ENCODE measurements at regions not wholly inside any gene's neighbourhood (a gene's known extent, or its start where the extent isn't known, plus 50 kb on each side); places are given as distances from the start of the nearest gene placed in this dataset.

DNA sequence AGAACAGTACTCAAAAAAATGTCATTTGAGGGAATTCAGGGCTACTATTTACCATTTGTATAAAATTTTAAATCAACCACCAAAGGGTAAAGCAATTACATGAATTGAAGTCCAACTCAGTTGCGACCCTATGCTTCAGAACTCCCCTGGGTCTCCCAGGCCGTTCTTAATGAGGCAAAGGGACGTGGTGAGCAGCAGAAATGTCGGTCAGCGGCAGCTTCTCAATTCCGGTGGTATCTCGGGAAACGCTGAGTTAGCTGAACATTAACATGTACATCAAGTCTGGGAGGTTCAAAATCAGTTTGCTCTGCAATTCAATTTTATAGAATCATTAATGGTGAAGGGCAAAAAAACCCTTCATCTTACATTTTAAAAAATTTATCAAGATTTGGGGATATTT lies 173.2 kb downstream of the DIRAS2 start:
- H3K36me3 Mint-ChIP-seq (ENCODE audit: low read depth): no peaks in the 10 kb centered on the region
- H3K36me3 ChIP-seq (ENCODE audit: insufficient read depth): no peaks in the 10 kb centered on the region
- H2AFZ ChIP-seq: no peak overlapping the region
- H3K27ac Mint-ChIP-seq: no peak overlapping the region
- no peaks in the 10 kb centered on the region for H3F3A ChIP-seq (replicated peaks; ENCODE audit: low read depth)
- peaks cover 2% of the 10 kb centered on the region; the same call in 2 of the 3 replicates for H3K4me1 Mint-ChIP-seq
- H3K27ac ChIP-seq (ENCODE audit: low read depth): no peak overlapping the region
- no peaks in the 10 kb centered on the region for H4K20me1 ChIP-seq (replicated peaks; ENCODE audit: insufficient read depth)
- H3K4me2 ChIP-seq: no peak overlapping the region
- 0 out of 2 replicates have a peak, but pooled peaks cover 2% of the 10 kb centered on the region for H3K9me2 ChIP-seq (ENCODE audit: insufficient read depth)
- H3K79me2 ChIP-seq (replicated peaks; ENCODE audit: insufficient read depth): no peaks in the 10 kb centered on the region
- H3K27me3 ChIP-seq (ENCODE audit: insufficient read depth): no peaks in the 10 kb centered on the region
- TF ChIP-seq, protein P1, sequence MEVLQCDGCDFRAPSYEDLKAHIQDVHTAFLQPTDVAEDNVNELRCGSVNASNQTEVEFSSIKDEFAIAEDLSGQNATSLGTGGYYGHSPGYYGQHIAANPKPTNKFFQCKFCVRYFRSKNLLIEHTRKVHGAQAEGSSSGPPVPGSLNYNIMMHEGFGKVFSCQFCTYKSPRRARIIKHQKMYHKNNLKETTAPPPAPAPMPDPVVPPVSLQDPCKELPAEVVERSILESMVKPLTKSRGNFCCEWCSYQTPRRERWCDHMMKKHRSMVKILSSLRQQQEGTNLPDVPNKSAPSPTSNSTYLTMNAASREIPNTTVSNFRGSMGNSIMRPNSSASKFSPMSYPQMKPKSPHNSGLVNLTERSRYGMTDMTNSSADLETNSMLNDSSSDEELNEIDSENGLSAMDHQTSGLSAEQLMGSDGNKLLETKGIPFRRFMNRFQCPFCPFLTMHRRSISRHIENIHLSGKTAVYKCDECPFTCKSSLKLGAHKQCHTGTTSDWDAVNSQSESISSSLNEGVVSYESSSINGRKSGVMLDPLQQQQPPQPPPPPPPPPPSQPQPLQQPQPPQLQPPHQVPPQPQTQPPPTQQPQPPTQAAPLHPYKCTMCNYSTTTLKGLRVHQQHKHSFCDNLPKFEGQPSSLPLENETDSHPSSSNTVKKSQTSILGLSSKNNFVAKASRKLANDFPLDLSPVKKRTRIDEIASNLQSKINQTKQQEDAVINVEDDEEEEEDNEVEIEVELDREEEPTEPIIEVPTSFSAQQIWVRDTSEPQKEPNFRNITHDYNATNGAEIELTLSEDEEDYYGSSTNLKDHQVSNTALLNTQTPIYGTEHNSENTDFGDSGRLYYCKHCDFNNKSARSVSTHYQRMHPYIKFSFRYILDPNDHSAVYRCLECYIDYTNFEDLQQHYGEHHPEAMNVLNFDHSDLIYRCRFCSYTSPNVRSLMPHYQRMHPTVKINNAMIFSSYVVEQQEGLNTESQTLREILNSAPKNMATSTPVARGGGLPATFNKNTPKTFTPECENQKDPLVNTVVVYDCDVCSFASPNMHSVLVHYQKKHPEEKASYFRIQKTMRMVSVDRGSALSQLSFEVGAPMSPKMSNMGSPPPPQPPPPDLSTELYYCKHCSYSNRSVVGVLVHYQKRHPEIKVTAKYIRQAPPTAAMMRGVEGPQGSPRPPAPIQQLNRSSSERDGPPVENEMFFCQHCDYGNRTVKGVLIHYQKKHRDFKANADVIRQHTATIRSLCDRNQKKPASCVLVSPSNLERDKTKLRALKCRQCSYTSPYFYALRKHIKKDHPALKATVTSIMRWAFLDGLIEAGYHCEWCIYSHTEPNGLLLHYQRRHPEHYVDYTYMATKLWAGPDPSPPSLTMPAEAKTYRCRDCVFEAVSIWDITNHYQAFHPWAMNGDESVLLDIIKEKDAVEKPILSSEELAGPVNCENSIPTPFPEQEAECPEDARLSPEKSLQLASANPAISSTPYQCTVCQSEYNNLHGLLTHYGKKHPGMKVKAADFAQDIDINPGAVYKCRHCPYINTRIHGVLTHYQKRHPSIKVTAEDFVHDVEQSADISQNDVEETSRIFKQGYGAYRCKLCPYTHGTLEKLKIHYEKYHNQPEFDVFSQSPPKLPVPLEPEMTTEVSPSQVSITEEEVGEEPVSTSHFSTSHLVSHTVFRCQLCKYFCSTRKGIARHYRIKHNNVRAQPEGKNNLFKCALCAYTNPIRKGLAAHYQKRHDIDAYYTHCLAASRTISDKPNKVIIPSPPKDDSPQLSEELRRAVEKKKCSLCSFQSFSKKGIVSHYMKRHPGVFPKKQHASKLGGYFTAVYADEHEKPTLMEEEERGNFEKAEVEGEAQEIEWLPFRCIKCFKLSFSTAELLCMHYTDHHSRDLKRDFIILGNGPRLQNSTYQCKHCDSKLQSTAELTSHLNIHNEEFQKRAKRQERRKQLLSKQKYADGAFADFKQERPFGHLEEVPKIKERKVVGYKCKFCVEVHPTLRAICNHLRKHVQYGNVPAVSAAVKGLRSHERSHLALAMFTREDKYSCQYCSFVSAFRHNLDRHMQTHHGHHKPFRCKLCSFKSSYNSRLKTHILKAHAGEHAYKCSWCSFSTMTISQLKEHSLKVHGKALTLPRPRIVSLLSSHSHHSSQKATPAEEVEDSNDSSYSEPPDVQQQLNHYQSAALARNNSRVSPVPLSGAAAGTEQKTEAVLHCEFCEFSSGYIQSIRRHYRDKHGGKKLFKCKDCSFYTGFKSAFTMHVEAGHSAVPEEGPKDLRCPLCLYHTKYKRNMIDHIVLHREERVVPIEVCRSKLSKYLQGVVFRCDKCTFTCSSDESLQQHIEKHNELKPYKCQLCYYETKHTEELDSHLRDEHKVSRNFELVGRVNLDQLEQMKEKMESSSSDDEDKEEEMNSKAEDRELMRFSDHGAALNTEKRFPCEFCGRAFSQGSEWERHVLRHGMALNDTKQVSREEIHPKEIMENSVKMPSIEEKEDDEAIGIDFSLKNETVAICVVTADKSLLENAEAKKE (CRISPR knock-in tag; IDR thresholded peaks at IDR 0.05): no peak
- TF ChIP-seq JUNB (IDR thresholded peaks at IDR 0.05; ENCODE audit: unreplicated experiment): no peak
- no peak for TF ChIP-seq POLR2AphosphoS5 (IDR thresholded peaks at IDR 0.05; ENCODE audit: low read depth)
- TF ChIP-seq CREB1 (CRISPR knock-in tag; IDR thresholded peaks at IDR 0.05; ENCODE audit: low read depth): no peak
- TF ChIP-seq ZNF114 (CRISPR knock-in tag; IDR thresholded peaks at IDR 0.05): no peak
- no peak for TF ChIP-seq NANOG (IDR thresholded peaks at IDR 0.05; ENCODE audit: borderline replicate concordance)
- TF ChIP-seq STAT1 (IDR thresholded peaks at IDR 0.05; ENCODE audit: unreplicated experiment): no peak
- no peak for TF ChIP-seq EZH2phosphoT487 (IDR thresholded peaks at IDR 0.05; ENCODE audit: unreplicated experiment)
- TF ChIP-seq, protein P2, sequence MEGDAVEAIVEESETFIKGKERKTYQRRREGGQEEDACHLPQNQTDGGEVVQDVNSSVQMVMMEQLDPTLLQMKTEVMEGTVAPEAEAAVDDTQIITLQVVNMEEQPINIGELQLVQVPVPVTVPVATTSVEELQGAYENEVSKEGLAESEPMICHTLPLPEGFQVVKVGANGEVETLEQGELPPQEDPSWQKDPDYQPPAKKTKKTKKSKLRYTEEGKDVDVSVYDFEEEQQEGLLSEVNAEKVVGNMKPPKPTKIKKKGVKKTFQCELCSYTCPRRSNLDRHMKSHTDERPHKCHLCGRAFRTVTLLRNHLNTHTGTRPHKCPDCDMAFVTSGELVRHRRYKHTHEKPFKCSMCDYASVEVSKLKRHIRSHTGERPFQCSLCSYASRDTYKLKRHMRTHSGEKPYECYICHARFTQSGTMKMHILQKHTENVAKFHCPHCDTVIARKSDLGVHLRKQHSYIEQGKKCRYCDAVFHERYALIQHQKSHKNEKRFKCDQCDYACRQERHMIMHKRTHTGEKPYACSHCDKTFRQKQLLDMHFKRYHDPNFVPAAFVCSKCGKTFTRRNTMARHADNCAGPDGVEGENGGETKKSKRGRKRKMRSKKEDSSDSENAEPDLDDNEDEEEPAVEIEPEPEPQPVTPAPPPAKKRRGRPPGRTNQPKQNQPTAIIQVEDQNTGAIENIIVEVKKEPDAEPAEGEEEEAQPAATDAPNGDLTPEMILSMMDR (conservative IDR thresholded peaks at IDR 0.05; ENCODE audit: low read depth in 2 of 2): no peak
- TF ChIP-seq EZH2 (IDR thresholded peaks at IDR 0.05; ENCODE audit: low read depth, unreplicated experiment): no peak
- TF ChIP-seq, protein P3, sequence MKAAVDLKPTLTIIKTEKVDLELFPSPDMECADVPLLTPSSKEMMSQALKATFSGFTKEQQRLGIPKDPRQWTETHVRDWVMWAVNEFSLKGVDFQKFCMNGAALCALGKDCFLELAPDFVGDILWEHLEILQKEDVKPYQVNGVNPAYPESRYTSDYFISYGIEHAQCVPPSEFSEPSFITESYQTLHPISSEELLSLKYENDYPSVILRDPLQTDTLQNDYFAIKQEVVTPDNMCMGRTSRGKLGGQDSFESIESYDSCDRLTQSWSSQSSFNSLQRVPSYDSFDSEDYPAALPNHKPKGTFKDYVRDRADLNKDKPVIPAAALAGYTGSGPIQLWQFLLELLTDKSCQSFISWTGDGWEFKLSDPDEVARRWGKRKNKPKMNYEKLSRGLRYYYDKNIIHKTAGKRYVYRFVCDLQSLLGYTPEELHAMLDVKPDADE (IDR thresholded peaks at IDR 0.05): no peak
- TF ChIP-seq, protein P4, sequence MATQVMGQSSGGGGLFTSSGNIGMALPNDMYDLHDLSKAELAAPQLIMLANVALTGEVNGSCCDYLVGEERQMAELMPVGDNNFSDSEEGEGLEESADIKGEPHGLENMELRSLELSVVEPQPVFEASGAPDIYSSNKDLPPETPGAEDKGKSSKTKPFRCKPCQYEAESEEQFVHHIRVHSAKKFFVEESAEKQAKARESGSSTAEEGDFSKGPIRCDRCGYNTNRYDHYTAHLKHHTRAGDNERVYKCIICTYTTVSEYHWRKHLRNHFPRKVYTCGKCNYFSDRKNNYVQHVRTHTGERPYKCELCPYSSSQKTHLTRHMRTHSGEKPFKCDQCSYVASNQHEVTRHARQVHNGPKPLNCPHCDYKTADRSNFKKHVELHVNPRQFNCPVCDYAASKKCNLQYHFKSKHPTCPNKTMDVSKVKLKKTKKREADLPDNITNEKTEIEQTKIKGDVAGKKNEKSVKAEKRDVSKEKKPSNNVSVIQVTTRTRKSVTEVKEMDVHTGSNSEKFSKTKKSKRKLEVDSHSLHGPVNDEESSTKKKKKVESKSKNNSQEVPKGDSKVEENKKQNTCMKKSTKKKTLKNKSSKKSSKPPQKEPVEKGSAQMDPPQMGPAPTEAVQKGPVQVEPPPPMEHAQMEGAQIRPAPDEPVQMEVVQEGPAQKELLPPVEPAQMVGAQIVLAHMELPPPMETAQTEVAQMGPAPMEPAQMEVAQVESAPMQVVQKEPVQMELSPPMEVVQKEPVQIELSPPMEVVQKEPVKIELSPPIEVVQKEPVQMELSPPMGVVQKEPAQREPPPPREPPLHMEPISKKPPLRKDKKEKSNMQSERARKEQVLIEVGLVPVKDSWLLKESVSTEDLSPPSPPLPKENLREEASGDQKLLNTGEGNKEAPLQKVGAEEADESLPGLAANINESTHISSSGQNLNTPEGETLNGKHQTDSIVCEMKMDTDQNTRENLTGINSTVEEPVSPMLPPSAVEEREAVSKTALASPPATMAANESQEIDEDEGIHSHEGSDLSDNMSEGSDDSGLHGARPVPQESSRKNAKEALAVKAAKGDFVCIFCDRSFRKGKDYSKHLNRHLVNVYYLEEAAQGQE (IDR thresholded peaks at IDR 0.05; ENCODE audit: unreplicated experiment): no peak
- no peak for TF ChIP-seq ZNF331 (CRISPR knock-in tag; IDR thresholded peaks at IDR 0.05; ENCODE audit: low read depth)
- DNase-seq (ENCODE audit: low spot score) (no peak), ATAC-seq (no peak)
- H3K4me3 ChIP-seq: no peak overlapping the region
- no peaks in the 10 kb centered on the region for H3K9me3 Mint-ChIP-seq
- H3K4me1 ChIP-seq (ENCODE audit: insufficient read depth): no peaks in the 10 kb centered on the region
- H3K4me3 Mint-ChIP-seq: no peak overlapping the region
- peaks cover 2% of the 10 kb centered on the region for H3K27me3 Mint-ChIP-seq (ENCODE audit: insufficient read depth, low read depth, poor library complexity)

All from GM23338 (cell line).